GM13977 (cell line): ENCODE measurements at regions not wholly inside any gene's neighbourhood (a gene's known extent, or its start where the extent isn't known, plus 50 kb on each side); places are given as distances from the start of the nearest gene placed in this dataset.
"Not testable (repeated sequence)": the region's sequence is repeated elsewhere in the genome, so short reads cannot be mapped to it uniquely, and the experiment has no call there.

Source experiments
- DNase-seq: peaks from one replicate; pipeline ENCODE4 v3.0.0; 2012; ENCODE audit warnings: low spot score
- CTCF ChIP-seq: IDR thresholded peaks from 2 replicates; pipeline ENCODE4 v1.5.1; 2012; ENCODE audit warnings: mild to moderate bottlenecking, control low read depth; ENCODE audit not compliant: insufficient read depth; ENCODE audit errors: extremely low read depth, missing control alignments
- in situ Hi-C: fragments of 300-500 bp; cut with MboI; formaldehyde crosslinking; loops from one replicate; pipeline ENCODE4 v1.12.0; 2022; ENCODE audit warnings: low sequenced_read_pairs, low pct_unique_long_range_greater_than_20kb, mixed read lengths, inconsistent platforms; ENCODE audit not compliant: unreplicated experiment

GRCh38 chr20:17863209-17863576, 105.4 kb downstream of the SNX5 start:
- DNase-seq, result no peak
- no peak for TF ChIP-seq CTCF
- in situ Hi-C loops, result no loop called here

- no peak for DNase-seq
- in situ Hi-C loops, result no loop called here
- TF ChIP-seq CTCF, result no peak
These were observed 106.4 kb downstream of the SNX5 start for GRCh38 chr20:17862171-17862570.

GRCh38 chr20:17861620-17862019, 107.0 kb downstream of the SNX5 start:
- not testable (repeated sequence) for DNase-seq

GRCh38 chr20:17860301-17861197, 108.0 kb downstream of the SNX5 start:
- no peak for DNase-seq
- no peak for TF ChIP-seq CTCF
- in situ Hi-C loops, result no loop called here

More at GRCh38 chr20:17861620-17862019, 107.0 kb downstream of the SNX5 start:
- in situ Hi-C loops, result not testable (repeated sequence)

- TF ChIP-seq CTCF, result peak; percentile 33
- in situ Hi-C loops, result no loop called here
- peak; percentile 47 for DNase-seq
These were observed 108.9 kb downstream of the SNX5 start for GRCh38 chr20:17859616-17860232.

GRCh38 chr20:17859002-17859615, 109.5 kb downstream of the SNX5 start:
- TF ChIP-seq CTCF, result no peak
- in situ Hi-C loops, result no loop called here
- DNase-seq, result peak; percentile 34
